Erythroblast (primary cell): ENCODE measurements at regions not wholly inside any gene's neighbourhood (a gene's known extent, or its start where the extent isn't known, plus 50 kb on each side); places are given as distances from the start of the nearest gene placed in this dataset.

Experiments used
- DNase-seq, 2 experiments: peaks; one replicate each; lab custom pipeline; 2025; lab: John Stamatoyannopoulos, UW
- GATA1 ChIP-seq: IDR thresholded peaks from 2 replicates; pipeline ENCODE4 v1.6.1; 2011; ENCODE audit warnings: low read depth, mild to moderate bottlenecking, control low read depth, low read length, moderate library complexity
- POLR2A ChIP-seq: IDR thresholded peaks from 2 replicates; pipeline ENCODE4 v1.6.1; 2011; ENCODE audit warnings: mild to moderate bottlenecking, low read length

GRCh38 chr1:21341022-21341421 lies 50.8 kb upstream of the ECE1 start:
- DNase-seq = no peak
- TF ChIP-seq GATA1 (no peak), POLR2A (no peak)

GRCh38 chr1:21340230-21340945 lies 50.1 kb upstream of the ECE1 start:
- DNase-seq = peak in 1 of 2 experiments; percentile 57
- no peak for TF ChIP-seq POLR2A
- no peak for TF ChIP-seq GATA1
